Colonic mucosa (tissue), 4 donors: ENCODE measurements at regions not wholly inside any gene's neighbourhood (a gene's known extent, or its start where the extent isn't known, plus 50 kb on each side); places are given as distances from the start of the nearest gene placed in this dataset.

Experiments used
- DNase-seq: peaks from one replicate; pipeline ENCODE4 v3.0.0-alpha.2; 2020
- H3K27ac ChIP-seq: fragments of 200-600 bp; one replicate; pipeline ENCODE4 v1.8.0; 2021
- H3K27me3 ChIP-seq: fragments of 200-600 bp; one replicate; pipeline ENCODE4 v1.8.0; 2021
- H3K36me3 ChIP-seq: fragments of 200-600 bp; one replicate; pipeline ENCODE4 v1.8.0; 2021
- H3K4me1 ChIP-seq: fragments of 200-600 bp; one replicate; pipeline ENCODE4 v1.8.0; 2021; ENCODE audit warnings: mild to moderate bottlenecking
- H3K4me3 ChIP-seq: fragments of 200-600 bp; one replicate; pipeline ENCODE4 v1.8.0; 2021
- H3K9ac ChIP-seq, 2 donors: one replicate each; pipeline ENCODE4 v1.7.0; 2013; ENCODE audit warnings: control low read depth in 2 of 2, low read depth in 2 of 2, low read length in 2 of 2
- H3K9me3 ChIP-seq: fragments of 200-600 bp; one replicate; pipeline ENCODE4 v1.8.0; 2021
- CTCF ChIP-seq: fragments of 200-600 bp; IDR thresholded peaks from one replicate; pipeline ENCODE4 v1.8.0; 2022; ENCODE audit warnings: antibody characterized with exemption, mild to moderate bottlenecking
- intact Hi-C: fragments of 100-400 bp; cut with DNase I; formaldehyde crosslinking; loops from one replicate; pipeline ENCODE4 v1.14.1; 2022
- donor health status: healthy.
- donor health status: DM: no; HTN: no; CAD: no.
- donor health status: DM: no; HTN: no; CAD: no.

- Histone ChIP-seq H3K9me3 (no peaks in the 10 kb centered on the region), H3K4me3 (no peak overlapping the region), H3K27me3 (no peaks in the 10 kb centered on the region), H3K4me1 (no peaks in the 10 kb centered on the region), H3K36me3 (no peaks in the 10 kb centered on the region), H3K27ac (no peak overlapping the region), H3K9ac (no peak overlapping the region)
- DNase-seq: no peak
- intact Hi-C loops: no loop called here
- TF ChIP-seq CTCF: no peak
Measured at GRCh38 chr3:72111265-72112205, 326.6 kb upstream of the PROK2 start.

GRCh38 chr3:72109327-72110259 is 324.6 kb upstream of the PROK2 start:
- DNase-seq: no peak
- H3K4me3 ChIP-seq: no peak overlapping the region
- no peaks in the 10 kb centered on the region for H3K4me1 ChIP-seq
- H3K27me3 ChIP-seq: no peaks in the 10 kb centered on the region
- H3K9ac ChIP-seq: no peak overlapping the region
- H3K27ac ChIP-seq: no peak overlapping the region
- no peak for TF ChIP-seq CTCF
- no peaks in the 10 kb centered on the region for H3K9me3 ChIP-seq
- intact Hi-C loops: no loop called here
- H3K36me3 ChIP-seq: no peaks in the 10 kb centered on the region

GRCh38 chr3:72105306-72105705 is 320.4 kb upstream of the PROK2 start:
- H3K36me3 ChIP-seq: no peaks in the 10 kb centered on the region
- intact Hi-C loops: no loop called here
- no peak overlapping the region for H3K9ac ChIP-seq
- no peak overlapping the region for H3K27ac ChIP-seq
- no peaks in the 10 kb centered on the region for H3K4me1 ChIP-seq
- no peak for DNase-seq
- no peak for TF ChIP-seq CTCF
- H3K9me3 ChIP-seq: no peaks in the 10 kb centered on the region
- H3K4me3 ChIP-seq: no peak overlapping the region
- H3K27me3 ChIP-seq: peaks cover 4% of the 10 kb centered on the region

- Histone ChIP-seq H3K27ac (no peak overlapping the region), H3K4me3 (no peak overlapping the region), H3K27me3 (peaks cover 11% of the 10 kb centered on the region), H3K9ac (no peak overlapping the region), H3K9me3 (no peaks in the 10 kb centered on the region), H3K4me1 (no peaks in the 10 kb centered on the region), H3K36me3 (no peaks in the 10 kb centered on the region)
- no peak for DNase-seq
- no peak for TF ChIP-seq CTCF
- intact Hi-C loops: no loop called here
Measured at GRCh38 chr3:72102112-72102616, 317.2 kb upstream of the PROK2 start.

- no peak overlapping the region for H3K9ac ChIP-seq
- H3K4me3 ChIP-seq: no peak overlapping the region
- no peaks in the 10 kb centered on the region for H3K9me3 ChIP-seq
- H3K36me3 ChIP-seq: no peaks in the 10 kb centered on the region
- intact Hi-C loops: no loop called here
- no peak for TF ChIP-seq CTCF
- no peak for DNase-seq
- H3K4me1 ChIP-seq: no peaks in the 10 kb centered on the region
- H3K27ac ChIP-seq: no peak overlapping the region
- H3K27me3 ChIP-seq: peaks cover 11% of the 10 kb centered on the region
Measured at GRCh38 chr3:72101494-72101893, 316.5 kb upstream of the PROK2 start.
